ENCODE measurements at regions not wholly inside any gene's neighbourhood (a gene's known extent, or its start where the extent isn't known, plus 50 kb on each side); places are given as distances from the start of the nearest gene placed in this dataset.

GRCh38 chr1:235024711-235025421, 103.8 kb downstream of the TOMM20 start:
- WGBS (ENCODE audit: extremely low coverage, insufficient read length, low lambda C conversion rate) = no CpG with 5 or more reads among the region's 7 CpGs
- no peak overlapping the region for H2BK20ac ChIP-seq (ENCODE audit: low read depth, low read length, poor library complexity, severe bottlenecking)
- H2BK5ac ChIP-seq (ENCODE audit: insufficient read length, low read length) = no peak overlapping the region
- H3K27ac Mint-ChIP-seq = no peak overlapping the region
- TF ChIP-seq, protein P1, sequence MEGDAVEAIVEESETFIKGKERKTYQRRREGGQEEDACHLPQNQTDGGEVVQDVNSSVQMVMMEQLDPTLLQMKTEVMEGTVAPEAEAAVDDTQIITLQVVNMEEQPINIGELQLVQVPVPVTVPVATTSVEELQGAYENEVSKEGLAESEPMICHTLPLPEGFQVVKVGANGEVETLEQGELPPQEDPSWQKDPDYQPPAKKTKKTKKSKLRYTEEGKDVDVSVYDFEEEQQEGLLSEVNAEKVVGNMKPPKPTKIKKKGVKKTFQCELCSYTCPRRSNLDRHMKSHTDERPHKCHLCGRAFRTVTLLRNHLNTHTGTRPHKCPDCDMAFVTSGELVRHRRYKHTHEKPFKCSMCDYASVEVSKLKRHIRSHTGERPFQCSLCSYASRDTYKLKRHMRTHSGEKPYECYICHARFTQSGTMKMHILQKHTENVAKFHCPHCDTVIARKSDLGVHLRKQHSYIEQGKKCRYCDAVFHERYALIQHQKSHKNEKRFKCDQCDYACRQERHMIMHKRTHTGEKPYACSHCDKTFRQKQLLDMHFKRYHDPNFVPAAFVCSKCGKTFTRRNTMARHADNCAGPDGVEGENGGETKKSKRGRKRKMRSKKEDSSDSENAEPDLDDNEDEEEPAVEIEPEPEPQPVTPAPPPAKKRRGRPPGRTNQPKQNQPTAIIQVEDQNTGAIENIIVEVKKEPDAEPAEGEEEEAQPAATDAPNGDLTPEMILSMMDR (conservative IDR thresholded peaks at IDR 0.05) = no peak
- peaks cover 25 to 29% of the 10 kb centered on the region in 2 experiments for H3K4me1 Mint-ChIP-seq
- no peak overlapping the region for H3K9ac ChIP-seq (ENCODE audit: extremely low read depth, insufficient read length, low read length)
- no peak overlapping the region for H3K4ac ChIP-seq (ENCODE audit: low read depth, low read length)
- H3K56ac ChIP-seq (ENCODE audit: insufficient read length, low read depth, low read length) = no peak overlapping the region
- peaks cover 3 to 9% (median 6%) of the 10 kb centered on the region in 3 experiments; a peak in 3 of 7 replicates for H3K36me3 Mint-ChIP-seq (ENCODE audit: insufficient read depth in 1 of 3, low read depth in 3 of 3)
- no peak overlapping the region; a peak in 1 of 5 replicates for H3K4me3 Mint-ChIP-seq
- no peak overlapping the region for H2AK5ac ChIP-seq (ENCODE audit: insufficient read length, low read length)
- H3K27me3 ChIP-seq (ENCODE audit: insufficient read depth, low read length) = no peaks in the 10 kb centered on the region
- H3K14ac ChIP-seq (ENCODE audit: insufficient read depth, low read length) = no peak overlapping the region
- H3K23ac ChIP-seq (ENCODE audit: insufficient read length, low read depth, low read length) = no peak overlapping the region
- H2BK12ac ChIP-seq (ENCODE audit: insufficient read length, low read depth, low read length) = no peak overlapping the region
- no peak overlapping the region for H3K27ac ChIP-seq (ENCODE audit: insufficient read length, low read depth, low read length)
- H3K4me2 ChIP-seq (ENCODE audit: insufficient read depth, insufficient read length, low read length) = no peak overlapping the region
- no peak overlapping the region for H2BK120ac ChIP-seq (ENCODE audit: low read depth, low read length, poor library complexity, severe bottlenecking)
- H4K91ac ChIP-seq (ENCODE audit: insufficient read length, low read depth, low read length) = no peak overlapping the region
- no peaks in the 10 kb centered on the region for H4K20me1 ChIP-seq (ENCODE audit: control insufficient read depth, insufficient read depth, insufficient read length)
- no peak overlapping the region for H2AFZ ChIP-seq (ENCODE audit: low read length)
- H3K79me2 ChIP-seq (ENCODE audit: insufficient read depth, low read length) = no peaks in the 10 kb centered on the region
- no peaks in the 10 kb centered on the region for H3K23me2 ChIP-seq (ENCODE audit: insufficient read length, low read depth, low read length, poor library complexity, severe bottlenecking)
- peaks cover 5 to 8% of the 10 kb centered on the region in 2 experiments for H3K9me3 Mint-ChIP-seq
- H4K5ac ChIP-seq (ENCODE audit: insufficient read length, low read depth, low read length) = no peak overlapping the region
- H3T11ph ChIP-seq (ENCODE audit: low read length) = no peak overlapping the region
- H3K27me3 Mint-ChIP-seq (ENCODE audit: low read depth) = peaks cover 9% of the 10 kb centered on the region
- H4K8ac ChIP-seq (replicated peaks; ENCODE audit: insufficient read length, low read depth, low read length) = no peak overlapping the region
- no peak for DNase-seq
- no peak overlapping the region for H2BK15ac ChIP-seq (ENCODE audit: low read depth, low read length)
- H3K4me1 ChIP-seq (ENCODE audit: insufficient read depth, low read length) = no peaks in the 10 kb centered on the region; the same call in 1 of the 2 replicates
- no peak overlapping the region for H3K18ac ChIP-seq (ENCODE audit: insufficient read length, low read depth, low read length)
- no peaks in the 10 kb centered on the region for H3K79me1 ChIP-seq (ENCODE audit: insufficient read depth, low read depth, low read length, poor library complexity, severe bottlenecking)
- no peaks in the 10 kb centered on the region for H3K9me3 ChIP-seq (ENCODE audit: control insufficient read depth, low read depth, low read length)

All from H9 (cell line).